ENCODE measurements at regions not wholly inside any gene's neighbourhood (a gene's known extent, or its start where the extent isn't known, plus 50 kb on each side); places are given as distances from the start of the nearest gene placed in this dataset.
"Not testable (repeated sequence)": the region's sequence is repeated elsewhere in the genome, so short reads cannot be mapped to it uniquely, and the experiment has no call there.

- DNase-seq (ENCODE audit: insufficient read length) (no peak), FAIRE-seq (no peak)
- TF ChIP-seq POLR2A (IDR thresholded peaks at IDR 0.05; ENCODE audit: low read depth, low read length): no peak
- no peak for TF ChIP-seq POLR2AphosphoS5 (IDR thresholded peaks at IDR 0.05; ENCODE audit: low read depth, low read length)
- TF ChIP-seq TAF1 (IDR thresholded peaks at IDR 0.05; ENCODE audit: borderline replicate concordance, low read depth, low read length): no peak
These were observed 137.8 kb upstream of the TSC22D1 start for GRCh38 chr13:44713788-44714469.

GRCh38 chr13:44711706-44712105 lies 135.6 kb upstream of the TSC22D1 start:
- no peak for DNase-seq (ENCODE audit: insufficient read length)
- no peak for FAIRE-seq
- TF ChIP-seq POLR2A (IDR thresholded peaks at IDR 0.05; ENCODE audit: low read depth, low read length): no peak
- no peak for TF ChIP-seq TAF1 (IDR thresholded peaks at IDR 0.05; ENCODE audit: borderline replicate concordance, low read depth, low read length)
- TF ChIP-seq POLR2AphosphoS5 (IDR thresholded peaks at IDR 0.05; ENCODE audit: low read depth, low read length): no peak

DNA sequence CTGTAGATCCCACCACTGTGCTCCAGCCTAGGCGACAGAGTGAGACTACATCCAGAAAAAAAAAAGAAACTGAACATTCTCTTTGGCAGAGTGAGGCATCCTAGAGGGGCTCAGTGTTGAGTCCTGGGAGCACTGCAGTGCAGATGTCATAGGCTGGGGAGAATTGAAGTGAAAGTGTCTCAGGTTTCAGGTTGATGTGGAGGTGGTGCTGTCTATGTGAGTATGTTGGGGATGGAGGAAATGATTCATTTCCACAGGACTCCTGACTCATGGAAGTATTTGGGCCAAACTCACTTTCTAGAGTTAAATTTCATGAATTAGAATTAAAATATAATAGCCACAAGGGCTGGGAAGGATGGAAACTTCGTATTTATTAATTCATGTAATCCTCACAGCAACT lies 134.4 kb upstream of the TSC22D1 start:
- TF ChIP-seq POLR2AphosphoS5 (IDR thresholded peaks at IDR 0.05; ENCODE audit: low read depth, low read length): no peak
- TF ChIP-seq POLR2A (IDR thresholded peaks at IDR 0.05; ENCODE audit: low read depth, low read length): no peak
- TF ChIP-seq TAF1 (IDR thresholded peaks at IDR 0.05; ENCODE audit: borderline replicate concordance, low read depth, low read length): no peak
- FAIRE-seq (peak; percentile 66), DNase-seq (ENCODE audit: insufficient read length) (peak; percentile 20)

DNA sequence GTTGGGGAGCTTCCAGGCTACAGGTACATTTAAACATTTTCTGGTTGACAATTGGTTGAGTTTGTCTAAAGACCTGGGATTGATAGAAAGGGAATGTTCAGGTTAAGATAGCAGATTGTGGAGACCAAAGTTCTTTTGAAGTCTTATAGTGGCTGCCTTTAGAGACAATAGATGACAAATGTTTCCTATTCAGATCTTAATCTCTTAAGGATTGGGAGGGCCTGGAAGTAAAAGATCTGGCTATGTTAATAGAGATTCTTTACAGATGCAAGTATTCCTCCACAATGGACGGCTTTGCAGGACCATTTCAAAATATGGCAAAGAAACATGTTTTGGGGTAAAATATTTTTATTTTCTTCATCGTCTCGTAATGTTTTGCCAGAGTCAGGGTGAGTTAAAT lies 128.7 kb upstream of the TSC22D1 start:
- FAIRE-seq: not testable (repeated sequence)

GRCh38 chr13:44703371-44703770 lies 127.2 kb upstream of the TSC22D1 start:
- no peak for FAIRE-seq

More for the DNA sequence above, 128.7 kb upstream of the TSC22D1 start:
- DNase-seq (ENCODE audit: insufficient read length): not testable (repeated sequence)

GRCh38 chr13:44698066-44698465 lies 121.9 kb upstream of the TSC22D1 start:
- no peak for DNase-seq (ENCODE audit: insufficient read length)
- no peak for FAIRE-seq
- TF ChIP-seq POLR2AphosphoS5 (IDR thresholded peaks at IDR 0.05; ENCODE audit: low read depth, low read length) (no peak), TAF1 (IDR thresholded peaks at IDR 0.05; ENCODE audit: borderline replicate concordance, low read depth, low read length) (no peak), POLR2A (IDR thresholded peaks at IDR 0.05; ENCODE audit: low read depth, low read length) (no peak)

More at GRCh38 chr13:44703371-44703770, 127.2 kb upstream of the TSC22D1 start:
- no peak for DNase-seq (ENCODE audit: insufficient read length)
- TF ChIP-seq TAF1 (IDR thresholded peaks at IDR 0.05; ENCODE audit: borderline replicate concordance, low read depth, low read length): no peak
- no peak for TF ChIP-seq POLR2A (IDR thresholded peaks at IDR 0.05; ENCODE audit: low read depth, low read length)
- no peak for TF ChIP-seq POLR2AphosphoS5 (IDR thresholded peaks at IDR 0.05; ENCODE audit: low read depth, low read length)

DNA sequence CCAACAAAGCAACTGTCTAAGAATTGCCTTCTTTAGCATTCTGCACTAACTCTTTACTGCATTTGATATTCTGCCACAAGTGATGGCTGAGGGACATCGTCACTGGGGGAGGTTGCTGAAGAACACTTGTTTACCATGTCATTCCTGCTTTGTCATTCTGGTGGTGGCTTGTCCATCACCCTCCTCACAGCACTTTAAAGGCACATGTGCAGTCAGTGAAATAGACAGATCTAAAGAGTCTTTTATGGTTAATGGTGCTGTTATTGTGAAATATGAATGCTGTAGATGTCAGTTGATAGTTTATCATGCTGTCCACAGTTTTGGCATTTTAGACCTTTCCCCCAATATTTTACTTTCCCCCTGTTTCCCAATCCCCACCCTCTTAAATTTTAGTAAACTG lies 120.9 kb upstream of the TSC22D1 start:
- no peak for DNase-seq (ENCODE audit: insufficient read length)
- no peak for FAIRE-seq
- TF ChIP-seq POLR2A (IDR thresholded peaks at IDR 0.05; ENCODE audit: low read depth, low read length): no peak
- TF ChIP-seq POLR2AphosphoS5 (IDR thresholded peaks at IDR 0.05; ENCODE audit: low read depth, low read length): no peak
- TF ChIP-seq TAF1 (IDR thresholded peaks at IDR 0.05; ENCODE audit: borderline replicate concordance, low read depth, low read length): no peak

DNA sequence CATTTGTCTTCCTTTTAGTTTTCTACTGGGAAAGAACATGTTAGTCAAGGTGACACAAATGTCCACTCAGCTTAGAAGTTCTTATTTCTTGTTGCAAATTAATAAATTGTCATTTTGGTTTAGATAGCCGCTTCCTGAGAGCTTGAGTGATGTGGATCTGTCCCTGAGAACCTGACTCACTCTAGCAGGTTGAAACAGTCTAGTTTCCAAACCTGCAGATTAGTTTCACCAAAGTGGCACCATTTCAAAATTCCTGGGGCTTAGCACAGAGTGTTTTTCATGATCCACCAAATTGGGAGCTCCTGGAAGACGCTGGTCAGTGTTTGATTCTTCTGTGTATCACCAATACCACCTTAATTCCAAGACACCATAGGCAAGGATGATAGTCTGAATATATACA lies 119.4 kb upstream of the TSC22D1 start:
- no peak for TF ChIP-seq TAF1 (IDR thresholded peaks at IDR 0.05; ENCODE audit: borderline replicate concordance, low read depth, low read length)
- TF ChIP-seq POLR2A (IDR thresholded peaks at IDR 0.05; ENCODE audit: low read depth, low read length): no peak
- TF ChIP-seq POLR2AphosphoS5 (IDR thresholded peaks at IDR 0.05; ENCODE audit: low read depth, low read length): no peak
- DNase-seq (ENCODE audit: insufficient read length) (no peak), FAIRE-seq (no peak)

- TF ChIP-seq POLR2AphosphoS5 (IDR thresholded peaks at IDR 0.05; ENCODE audit: low read depth, low read length): no peak
- TF ChIP-seq TAF1 (IDR thresholded peaks at IDR 0.05; ENCODE audit: borderline replicate concordance, low read depth, low read length): no peak
- TF ChIP-seq POLR2A (IDR thresholded peaks at IDR 0.05; ENCODE audit: low read depth, low read length): no peak
- no peak for FAIRE-seq
- no peak for DNase-seq (ENCODE audit: insufficient read length)
These were observed 118.7 kb upstream of the TSC22D1 start for GRCh38 chr13:44694842-44695241.

GRCh38 chr13:44694291-44694690 lies 118.2 kb upstream of the TSC22D1 start:
- no peak for FAIRE-seq
- DNase-seq (ENCODE audit: insufficient read length): no peak
- TF ChIP-seq POLR2AphosphoS5 (IDR thresholded peaks at IDR 0.05; ENCODE audit: low read depth, low read length) (no peak), POLR2A (IDR thresholded peaks at IDR 0.05; ENCODE audit: low read depth, low read length) (no peak), TAF1 (IDR thresholded peaks at IDR 0.05; ENCODE audit: borderline replicate concordance, low read depth, low read length) (no peak)

GRCh38 chr13:44693156-44693764 lies 117.1 kb upstream of the TSC22D1 start:
- no peak for FAIRE-seq
- no peak for DNase-seq (ENCODE audit: insufficient read length)
- TF ChIP-seq POLR2AphosphoS5 (IDR thresholded peaks at IDR 0.05; ENCODE audit: low read depth, low read length) (no peak), TAF1 (IDR thresholded peaks at IDR 0.05; ENCODE audit: borderline replicate concordance, low read depth, low read length) (no peak), POLR2A (IDR thresholded peaks at IDR 0.05; ENCODE audit: low read depth, low read length) (no peak)

DNA sequence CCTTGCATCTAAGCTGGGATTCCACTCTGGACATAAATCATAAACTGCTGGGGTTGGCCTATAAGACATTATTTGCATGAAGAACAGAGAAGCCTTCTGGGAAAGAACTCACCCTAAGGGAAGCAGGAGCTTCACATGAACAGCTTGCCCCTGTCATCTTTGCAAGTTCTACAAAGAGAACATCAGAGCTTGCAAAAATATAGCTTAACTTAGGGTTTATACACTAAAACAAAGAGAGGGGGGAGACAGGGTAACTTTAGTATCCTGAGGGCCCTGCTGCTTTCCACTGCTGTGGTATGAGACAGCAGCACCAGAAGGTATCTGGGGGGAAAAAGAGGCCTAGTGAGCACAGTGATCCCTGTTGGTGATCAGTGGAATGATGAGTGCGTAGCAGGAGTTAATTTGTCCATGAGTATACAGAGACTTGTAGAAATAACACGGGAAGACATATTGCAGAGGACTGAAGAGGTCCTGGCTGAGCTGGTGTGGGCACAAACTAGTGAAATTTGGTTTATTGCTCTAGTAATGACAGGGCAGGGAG lies 116.1 kb upstream of the TSC22D1 start:
- DNase-seq (ENCODE audit: insufficient read length) (no peak), FAIRE-seq (no peak)
- TF ChIP-seq POLR2A (IDR thresholded peaks at IDR 0.05; ENCODE audit: low read depth, low read length) (peak; percentile 77), TAF1 (IDR thresholded peaks at IDR 0.05; ENCODE audit: borderline replicate concordance, low read depth, low read length) (no peak), POLR2AphosphoS5 (IDR thresholded peaks at IDR 0.05; ENCODE audit: low read depth, low read length) (peak; percentile 80)
